OCI-LY7 (cell line): ENCODE measurements at regions not wholly inside any gene's neighbourhood (a gene's known extent, or its start where the extent isn't known, plus 50 kb on each side); places are given as distances from the start of the nearest gene placed in this dataset.

ENCODE experiments used
- CTCF ChIP-seq: fragments of 200-600 bp; sonication (generic); conservative IDR thresholded peaks from 2 replicates; pipeline ENCODE4 v1.5.1; 2014; ENCODE audit warnings: mild to moderate bottlenecking, antibody characterized with exemption, low read length, moderate library complexity, mixed read lengths
- EZH2phosphoT487 ChIP-seq: fragments of 200-600 bp; sonication (generic); IDR thresholded peaks from 2 replicates; pipeline ENCODE4 v1.6.1; 2018; ENCODE audit warnings: low read depth, borderline replicate concordance, mild to moderate bottlenecking, mixed run types, antibody characterized with exemption, low read length, moderate library complexity, mixed read lengths

- TF ChIP-seq EZH2phosphoT487 (no peak), CTCF (no peak)
Observed at GRCh38 chr16:59213952-59214351, 479.8 kb upstream of the GOT2 start.
